GM19468 (cell line): ENCODE measurements at regions not wholly inside any gene's neighbourhood (a gene's known extent, or its start where the extent isn't known, plus 50 kb on each side); places are given as distances from the start of the nearest gene placed in this dataset.

Source experiments
- ATAC-seq: cut with Tn5 transposase; IDR thresholded peaks from one replicate; pipeline ENCODE4 v1.9.1; 2021; ENCODE audit warnings: mild to moderate bottlenecking, moderate library complexity, moderate number of reproducible peaks; ENCODE audit not compliant: unreplicated experiment; ENCODE audit errors: extremely low read depth

DNA sequence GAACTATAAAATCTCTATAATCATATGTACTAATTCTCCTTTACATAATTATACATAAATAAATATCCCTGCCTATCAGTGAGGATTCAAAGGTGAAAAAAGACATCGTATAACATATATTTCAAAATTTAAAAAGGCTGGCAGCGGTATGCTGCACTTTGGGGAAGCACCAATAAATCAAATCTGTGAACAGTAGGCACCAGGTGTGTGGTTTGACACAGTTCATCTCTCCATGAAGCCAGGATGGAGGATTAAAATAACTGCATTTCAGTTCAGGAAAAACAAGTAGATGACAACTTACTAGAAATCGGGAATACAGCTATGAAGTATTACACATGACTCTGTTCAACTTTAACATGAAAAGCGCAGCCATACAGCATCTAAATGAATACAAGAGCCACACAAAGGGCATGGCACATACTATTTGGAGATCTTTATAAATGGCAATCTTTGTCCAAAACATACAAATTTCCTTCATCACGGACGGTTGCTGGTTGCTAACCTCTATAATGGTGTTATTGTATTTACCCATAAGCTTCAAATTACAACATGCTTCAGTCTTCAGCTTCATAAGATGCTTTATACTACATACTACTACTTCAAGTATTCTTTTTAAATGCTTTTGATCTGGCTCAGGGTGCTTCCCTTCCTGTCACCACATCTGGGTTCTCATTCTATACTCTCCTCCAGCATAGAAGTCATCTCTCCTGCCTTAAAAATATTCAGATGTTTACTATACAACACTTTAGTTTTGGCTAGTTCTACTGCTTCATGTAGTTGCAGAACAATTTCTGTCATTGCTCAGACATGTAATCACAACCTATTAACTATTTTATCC is 128.7 kb downstream of the KLF12 start:
- ATAC-seq: no peak

DNA sequence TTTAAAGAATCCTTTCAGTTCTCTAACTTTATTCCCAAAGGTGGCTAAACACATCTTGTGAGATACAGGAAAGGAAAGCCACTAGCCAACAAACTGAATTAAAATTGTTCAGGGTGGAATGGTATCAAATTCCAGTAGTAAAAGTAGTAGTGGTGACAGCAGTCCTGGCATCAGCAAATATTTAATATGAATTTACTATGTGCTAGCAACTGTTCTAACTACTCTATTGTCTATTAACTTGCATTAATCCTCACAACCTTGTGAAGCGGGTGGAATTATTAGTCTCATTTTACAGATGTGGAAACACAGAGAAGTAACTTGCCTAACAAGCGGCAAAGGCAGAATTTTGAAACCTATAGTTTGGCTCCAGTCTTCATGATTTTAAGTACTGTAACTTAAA is 130.1 kb downstream of the KLF12 start:
- no peak for ATAC-seq

DNA sequence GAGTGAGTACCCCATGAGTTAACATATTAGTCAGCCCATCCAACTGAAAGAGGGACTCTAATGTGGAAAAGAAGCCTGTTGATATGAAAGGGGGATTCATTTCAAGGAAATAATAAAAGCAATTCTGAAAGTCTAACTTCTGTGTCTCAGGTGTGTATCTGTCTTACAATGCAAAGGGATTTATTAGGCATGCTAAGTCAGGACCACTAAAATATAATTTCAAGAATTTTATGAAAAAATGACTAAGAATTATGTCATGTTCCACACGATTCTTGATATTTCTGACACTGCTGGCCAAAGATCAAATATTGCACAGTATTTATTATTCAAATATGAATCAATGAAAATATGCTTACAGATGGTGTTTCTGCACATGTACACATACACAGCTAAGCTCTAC is 130.8 kb downstream of the KLF12 start:
- ATAC-seq: no peak

DNA sequence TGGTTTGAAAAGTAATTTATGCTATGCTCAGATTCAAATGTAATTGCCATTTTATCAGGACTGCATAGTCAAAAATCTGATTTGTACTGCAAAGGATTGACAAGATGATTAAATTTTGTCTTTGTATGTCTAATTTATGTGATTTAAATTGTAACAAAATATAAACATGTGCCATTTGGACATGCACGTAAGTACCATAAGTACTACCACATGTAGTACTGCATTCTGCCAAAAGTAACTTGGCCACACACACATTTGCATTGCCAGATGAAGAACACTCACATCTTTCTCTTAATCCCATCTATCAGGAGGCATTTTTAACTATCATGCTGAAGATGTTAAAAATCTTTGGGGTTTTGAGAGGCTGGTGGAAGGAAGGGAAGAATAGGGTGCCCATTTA is 133.3 kb downstream of the KLF12 start:
- ATAC-seq: no peak

DNA sequence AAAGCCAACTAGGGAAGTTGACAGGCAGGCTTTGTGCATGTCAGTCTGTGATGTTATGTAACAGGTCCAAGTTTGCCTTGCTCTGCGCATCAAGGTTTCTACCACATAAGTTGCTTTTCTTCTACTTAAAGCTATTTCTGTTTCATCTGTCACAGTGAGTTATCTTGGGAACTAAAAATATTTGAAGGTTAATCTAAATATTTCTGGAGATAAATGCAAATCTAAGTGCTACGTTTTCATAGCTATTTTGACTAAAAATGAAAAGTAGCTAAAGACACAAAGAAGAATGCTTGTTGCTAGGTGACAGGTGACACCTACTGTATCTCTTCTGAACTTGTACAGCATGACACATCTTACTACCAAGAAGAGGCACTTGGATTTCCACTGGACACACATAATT is 135.6 kb downstream of the KLF12 start:
- peak; percentile 57 for ATAC-seq

DNA sequence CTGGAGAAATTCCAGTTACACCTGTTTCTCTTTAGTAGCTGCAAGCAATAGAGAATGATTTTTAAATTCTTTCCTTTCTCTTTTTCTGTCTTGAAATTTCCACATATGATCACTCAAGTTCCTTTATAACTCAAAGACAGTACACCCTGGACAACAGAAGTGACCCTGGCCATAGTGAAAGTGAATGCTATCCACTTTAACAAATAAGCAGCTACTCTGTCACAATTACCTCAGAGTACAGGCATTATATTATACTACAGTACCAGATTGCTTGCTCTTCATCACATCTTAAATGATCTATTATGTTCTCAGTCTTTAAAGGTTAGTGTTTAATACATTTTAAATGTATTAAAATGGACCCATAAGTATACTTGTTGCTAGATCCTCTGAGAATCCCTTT is 136.2 kb downstream of the KLF12 start:
- no peak for ATAC-seq

DNA sequence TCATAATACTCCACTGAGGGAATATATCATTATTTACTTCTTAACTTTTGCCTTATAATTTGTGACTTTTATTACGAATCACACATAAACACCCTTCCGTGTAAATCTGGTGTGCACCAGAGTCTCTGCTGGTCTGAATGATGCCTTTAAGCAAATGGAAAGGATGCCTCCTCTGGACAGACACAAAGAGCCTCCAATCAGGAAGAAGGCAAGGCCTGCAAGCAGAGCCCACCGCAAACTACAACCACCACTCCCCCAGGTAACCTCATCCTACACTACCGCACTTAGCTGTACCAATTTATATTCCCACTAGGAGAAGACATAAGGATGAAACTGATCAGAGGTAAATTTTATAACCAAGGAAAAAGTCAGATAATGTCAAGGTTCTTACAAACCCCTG is 137.6 kb downstream of the KLF12 start:
- no peak for ATAC-seq

DNA sequence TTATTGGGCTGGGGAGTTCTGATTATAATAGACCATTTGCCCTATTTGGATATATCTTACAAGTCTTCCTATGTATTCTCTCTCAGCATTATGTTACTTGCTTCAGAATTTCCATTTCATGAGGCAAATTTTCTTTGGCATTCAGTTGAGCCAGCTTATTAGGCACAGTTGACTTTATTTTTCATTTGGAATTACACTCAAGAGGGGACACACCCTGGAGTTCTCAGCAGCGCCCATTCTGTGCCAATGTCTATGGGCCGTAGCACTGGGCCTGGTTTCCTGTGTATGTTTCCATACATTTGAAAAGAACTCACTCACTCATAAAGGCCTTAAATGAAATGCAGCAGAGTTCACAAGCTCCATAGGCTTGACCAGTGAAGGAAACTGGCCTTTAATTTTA is 138.5 kb downstream of the KLF12 start:
- no peak for ATAC-seq

DNA sequence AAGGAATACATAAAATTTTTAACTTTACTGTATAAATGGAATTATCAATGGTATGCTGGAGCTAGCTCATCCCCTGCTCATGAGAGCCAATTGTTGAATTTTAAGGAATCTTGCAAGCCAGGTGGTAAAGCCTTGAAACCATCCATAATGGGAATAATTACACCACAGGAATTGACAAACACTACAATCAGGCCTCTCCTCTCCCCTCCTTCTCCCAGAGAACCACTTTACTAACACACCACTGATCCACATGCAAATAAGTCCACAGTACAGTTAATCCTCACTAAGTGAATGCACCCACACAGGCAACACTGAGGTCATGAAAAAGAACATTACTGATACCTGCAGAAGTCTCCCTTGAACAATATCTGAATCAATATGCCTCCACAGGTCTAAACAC is 140.5 kb downstream of the KLF12 start:
- no peak for ATAC-seq

DNA sequence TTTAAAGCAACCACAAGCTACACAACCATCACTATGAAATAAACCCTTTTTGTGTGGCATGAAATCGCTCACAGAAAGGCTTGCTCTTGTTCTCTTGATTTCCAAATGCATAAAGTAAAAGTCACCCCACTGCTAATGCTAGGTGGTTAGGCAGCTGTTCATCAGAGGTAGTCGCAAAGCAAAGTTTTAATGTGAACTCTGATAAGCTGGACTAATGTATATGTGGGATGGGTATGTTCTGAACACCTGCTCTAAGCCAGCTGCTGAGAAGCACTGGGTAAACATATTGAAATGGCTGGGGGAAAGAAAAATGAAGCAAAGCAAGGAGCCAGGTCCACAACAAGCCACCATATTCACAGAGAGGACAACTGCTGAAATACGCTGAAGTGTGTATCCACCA is 142.3 kb downstream of the KLF12 start:
- no peak for ATAC-seq

DNA sequence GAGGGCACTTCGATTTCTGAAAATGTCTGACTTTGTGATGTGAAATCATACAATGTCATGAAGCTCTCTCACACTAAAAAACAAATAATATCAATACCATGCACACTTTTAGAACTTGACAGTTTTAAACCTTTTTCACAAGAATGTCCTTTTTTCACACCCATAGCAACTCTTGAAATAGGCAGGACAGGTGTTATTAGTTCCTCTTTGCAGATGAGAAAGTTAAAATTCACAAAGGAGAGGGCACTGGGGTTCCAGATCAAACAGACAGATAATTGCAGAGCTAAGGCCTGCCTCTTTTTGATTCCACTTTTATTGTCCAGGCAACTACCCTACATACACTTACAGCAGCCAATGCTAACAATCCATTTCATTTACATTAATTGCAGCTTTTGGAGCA is 142.8 kb downstream of the KLF12 start:
- no peak for ATAC-seq

DNA sequence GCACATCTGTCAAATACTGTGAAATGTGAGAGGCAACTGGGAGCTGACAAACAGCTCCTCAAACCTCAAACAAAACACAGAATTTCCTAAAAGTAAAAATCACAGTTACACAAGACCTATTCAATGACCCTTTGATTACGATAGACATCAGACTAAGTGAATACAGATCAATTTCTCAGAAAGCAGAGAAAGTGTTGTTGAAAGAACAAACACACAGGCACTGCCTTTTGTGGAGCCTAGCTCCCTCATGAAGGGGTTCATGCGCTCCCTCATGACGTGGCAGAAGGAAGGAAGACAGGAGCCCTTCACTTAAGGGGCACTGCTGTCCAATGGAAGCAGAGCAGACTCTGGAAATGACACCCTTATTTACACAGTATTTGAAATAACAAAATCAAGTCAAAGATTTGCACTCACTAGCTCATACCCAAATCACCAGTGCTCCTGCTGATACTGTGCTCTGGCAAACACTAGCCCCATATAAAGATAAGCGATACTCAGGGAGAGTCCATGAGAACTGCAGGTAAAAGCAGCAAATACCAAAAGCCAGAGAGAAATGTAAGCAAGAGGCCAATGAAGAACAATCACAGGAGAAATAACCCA is 144.9 kb downstream of the KLF12 start:
- no peak for ATAC-seq

DNA sequence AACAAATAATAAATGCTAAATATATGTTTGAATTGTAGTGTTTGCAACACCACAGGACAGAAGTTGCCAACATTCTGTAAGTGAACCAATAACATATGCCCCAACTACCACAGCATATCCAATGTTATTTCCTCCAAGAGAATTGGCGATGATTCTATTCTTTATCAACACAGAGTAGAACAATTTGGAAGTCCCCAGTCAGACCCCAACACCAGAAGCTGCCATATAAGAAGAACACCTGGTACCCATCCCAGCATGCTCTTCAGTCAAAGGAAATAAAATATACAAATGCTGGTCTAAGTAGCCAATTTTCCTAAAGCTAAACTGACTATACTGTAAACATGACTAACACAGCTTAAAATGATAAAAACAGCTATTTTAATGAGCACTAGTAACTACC is 145.7 kb downstream of the KLF12 start:
- ATAC-seq: no peak

DNA sequence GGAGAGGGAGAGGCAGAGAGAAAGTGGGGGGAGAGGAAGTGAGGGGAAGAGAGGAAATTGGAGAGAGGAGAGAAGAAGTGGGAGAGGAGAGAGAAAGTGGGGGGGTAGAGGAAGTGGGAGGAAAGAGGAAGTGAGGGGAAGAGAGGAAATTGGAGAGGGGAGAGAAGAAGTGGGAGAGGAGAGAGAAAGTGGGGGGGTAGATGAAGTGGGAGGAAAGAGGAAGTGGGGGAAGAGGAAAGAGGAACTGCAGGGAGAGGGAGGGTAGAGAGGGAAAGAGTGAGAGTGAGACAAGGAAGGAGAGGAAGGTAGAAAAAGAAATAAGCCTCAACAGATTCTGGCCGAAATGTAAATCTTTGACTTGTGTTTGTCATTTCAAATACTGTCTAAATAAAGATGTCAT is 146.6 kb downstream of the KLF12 start:
- no peak for ATAC-seq

DNA sequence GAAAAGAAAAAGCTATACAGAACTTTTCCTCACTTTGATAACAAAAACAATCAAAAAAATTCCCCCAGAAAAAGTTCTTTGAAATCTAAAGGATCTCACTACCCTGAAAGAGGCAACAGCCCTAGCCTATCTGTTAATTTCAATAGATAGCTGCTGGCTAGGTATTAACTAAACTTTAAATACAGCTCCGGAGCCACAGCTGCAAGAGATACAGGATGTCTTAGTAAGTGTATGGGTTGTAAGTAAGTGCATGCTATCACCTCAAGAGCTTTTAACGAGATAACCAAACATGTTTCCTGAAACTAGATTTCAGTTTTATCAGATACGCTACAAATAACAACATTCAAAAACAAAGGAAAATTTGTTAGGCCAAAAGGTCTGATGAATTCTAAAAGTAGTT is 148.4 kb downstream of the KLF12 start:
- ATAC-seq: no peak

DNA sequence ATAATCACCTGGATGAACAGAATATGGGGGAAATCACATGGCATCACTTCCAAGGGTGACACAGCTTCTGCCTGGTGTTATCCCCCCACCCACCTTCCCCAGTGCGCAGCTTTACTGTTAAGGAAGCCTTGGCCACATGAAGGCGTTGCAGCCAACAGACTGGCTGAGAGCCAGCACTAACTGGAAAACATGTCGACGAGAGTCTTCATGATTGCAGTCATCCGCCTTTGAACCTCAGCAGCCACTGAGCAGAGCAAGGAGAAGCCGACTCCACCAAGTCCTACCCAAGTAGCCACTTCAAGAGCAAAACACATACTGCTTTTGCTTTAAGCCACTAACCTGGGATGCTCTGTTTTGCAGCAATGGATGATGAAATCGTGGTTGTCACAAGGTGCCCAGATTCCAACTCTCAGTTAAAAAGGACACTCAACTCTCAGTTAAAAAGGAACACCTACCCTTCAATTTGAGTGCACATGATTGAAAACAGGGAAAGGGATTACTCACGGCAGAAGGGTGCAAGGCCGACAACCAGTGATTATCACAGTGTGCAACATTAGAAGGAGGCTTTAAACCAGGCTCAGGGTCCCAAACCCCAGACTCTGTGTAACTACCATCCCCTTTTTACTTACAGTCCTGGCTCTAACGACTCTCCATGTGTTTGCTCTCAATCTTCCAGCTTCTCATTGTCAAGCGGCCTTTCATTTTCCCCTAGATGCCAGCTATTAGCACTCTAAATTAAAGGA is 149.1 kb downstream of the KLF12 start:
- ATAC-seq: no peak

DNA sequence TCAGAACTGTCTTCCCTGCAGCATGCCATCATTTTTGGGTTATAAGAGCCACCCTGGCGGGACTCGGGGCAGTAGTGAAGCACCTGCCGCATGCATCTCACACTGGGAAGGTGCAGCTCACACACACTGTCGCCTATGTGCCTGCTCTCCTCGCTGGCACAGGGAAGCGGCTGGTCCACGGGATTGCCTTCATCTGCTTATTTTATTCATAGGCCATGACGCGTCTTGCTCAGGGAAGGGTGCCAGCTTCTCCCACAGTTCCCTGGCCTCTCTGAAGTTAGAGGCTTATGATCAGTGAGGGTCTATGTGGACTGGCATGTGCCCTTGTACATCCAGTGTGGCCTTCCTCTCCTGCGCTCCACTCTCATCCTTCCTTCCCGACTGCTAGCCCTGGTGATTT is 150.0 kb downstream of the KLF12 start:
- ATAC-seq: no peak

DNA sequence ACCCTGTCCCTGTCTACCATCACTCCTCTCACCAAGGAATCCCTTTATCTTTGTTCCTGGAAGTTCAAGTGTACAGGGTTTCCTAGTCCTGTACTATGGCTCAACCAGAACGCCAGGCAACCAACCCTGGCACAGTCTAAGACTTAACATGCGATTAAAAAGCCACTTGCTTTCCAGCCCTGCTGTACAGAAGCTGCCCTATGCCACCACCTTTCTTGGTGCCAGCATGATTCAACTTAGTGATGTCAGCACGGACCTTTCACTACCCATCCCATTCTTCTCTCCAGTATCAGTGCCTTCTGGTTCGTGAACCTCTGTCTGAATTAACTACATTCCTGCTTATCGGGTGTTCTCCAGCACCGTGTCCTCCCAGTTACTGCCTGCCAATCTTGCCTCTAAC is 151.1 kb downstream of the KLF12 start:
- ATAC-seq: no peak

DNA sequence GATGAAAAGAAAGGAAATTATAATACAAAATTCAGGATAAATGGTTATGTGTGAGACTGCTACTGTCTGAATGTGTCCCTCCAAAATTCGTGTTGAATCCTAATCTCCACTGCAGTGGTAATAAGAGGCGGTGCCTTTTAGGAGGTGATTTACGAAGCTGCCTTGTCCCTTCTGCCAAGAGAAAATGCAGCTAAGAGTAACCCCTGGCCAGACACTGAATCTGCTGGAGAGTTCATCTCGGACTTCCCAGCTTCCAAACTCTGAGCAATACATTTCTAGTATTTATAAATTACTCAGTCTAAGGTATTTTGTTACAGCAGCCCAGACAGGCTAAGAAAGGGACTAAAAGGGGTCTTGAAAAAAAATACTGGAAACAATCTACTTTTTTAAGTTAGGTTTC is 152.6 kb downstream of the KLF12 start:
- no peak for ATAC-seq

DNA sequence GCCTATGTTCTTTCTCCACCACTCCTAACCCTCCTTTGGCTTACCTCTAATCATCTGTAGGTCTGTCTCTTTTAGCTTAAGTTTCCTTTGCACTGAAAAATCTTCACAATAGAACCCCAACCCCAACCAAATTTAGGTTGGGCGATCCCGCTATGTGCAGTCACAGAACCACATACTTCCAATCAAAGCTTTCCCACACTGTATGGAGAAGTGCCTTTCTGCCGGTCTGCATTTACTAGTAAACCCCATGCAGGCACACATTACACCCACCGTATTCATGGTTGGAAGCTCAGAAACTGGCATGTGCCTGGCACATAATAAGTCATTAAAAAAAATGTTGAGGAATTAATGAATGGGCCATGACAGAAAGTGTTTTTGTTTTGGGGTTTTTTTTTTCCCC is 158.4 kb downstream of the KLF12 start:
- ATAC-seq: no peak

DNA sequence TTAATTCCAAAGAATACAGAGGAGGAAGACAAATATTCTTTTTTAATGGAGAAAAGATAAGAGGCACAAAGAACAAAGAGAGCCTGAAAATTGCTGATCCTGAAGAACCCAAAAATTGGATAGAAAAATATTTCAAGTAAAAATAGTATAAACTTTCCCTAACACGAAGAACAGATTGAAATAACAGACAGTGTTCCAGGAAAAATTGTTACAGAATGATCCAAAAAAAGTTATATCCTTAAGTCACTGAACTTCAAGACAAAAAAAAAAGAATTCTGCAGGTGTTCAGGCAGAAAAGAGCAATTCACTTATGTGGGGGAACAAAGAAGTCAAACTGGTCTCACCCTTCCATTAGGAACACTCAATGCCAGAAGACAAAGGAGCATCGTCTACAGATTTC is 160.2 kb downstream of the KLF12 start:
- no peak for ATAC-seq
